ENCODE measurements at regions not wholly inside any gene's neighbourhood (a gene's known extent, or its start where the extent isn't known, plus 50 kb on each side); places are given as distances from the start of the nearest gene placed in this dataset.

GRCh38 chr4:186954509-186954908 lies 230.9 kb upstream of the FAT1 start:
- Histone ChIP-seq H3K27me3 (no peaks in the 10 kb centered on the region), H3K9me3 (no peaks in the 10 kb centered on the region), H3K36me3 (no peaks in the 10 kb centered on the region), H3K27ac (no peak overlapping the region), H3K4me1 (no peaks in the 10 kb centered on the region), H3K4me3 (no peak overlapping the region)
- no peak for DNase-seq (ENCODE audit: low spot score in 2 of 2)
- intact Hi-C loops (cut with DNase I) = no loop called here
- TF ChIP-seq, protein P1, sequence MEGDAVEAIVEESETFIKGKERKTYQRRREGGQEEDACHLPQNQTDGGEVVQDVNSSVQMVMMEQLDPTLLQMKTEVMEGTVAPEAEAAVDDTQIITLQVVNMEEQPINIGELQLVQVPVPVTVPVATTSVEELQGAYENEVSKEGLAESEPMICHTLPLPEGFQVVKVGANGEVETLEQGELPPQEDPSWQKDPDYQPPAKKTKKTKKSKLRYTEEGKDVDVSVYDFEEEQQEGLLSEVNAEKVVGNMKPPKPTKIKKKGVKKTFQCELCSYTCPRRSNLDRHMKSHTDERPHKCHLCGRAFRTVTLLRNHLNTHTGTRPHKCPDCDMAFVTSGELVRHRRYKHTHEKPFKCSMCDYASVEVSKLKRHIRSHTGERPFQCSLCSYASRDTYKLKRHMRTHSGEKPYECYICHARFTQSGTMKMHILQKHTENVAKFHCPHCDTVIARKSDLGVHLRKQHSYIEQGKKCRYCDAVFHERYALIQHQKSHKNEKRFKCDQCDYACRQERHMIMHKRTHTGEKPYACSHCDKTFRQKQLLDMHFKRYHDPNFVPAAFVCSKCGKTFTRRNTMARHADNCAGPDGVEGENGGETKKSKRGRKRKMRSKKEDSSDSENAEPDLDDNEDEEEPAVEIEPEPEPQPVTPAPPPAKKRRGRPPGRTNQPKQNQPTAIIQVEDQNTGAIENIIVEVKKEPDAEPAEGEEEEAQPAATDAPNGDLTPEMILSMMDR (IDR thresholded peaks at IDR 0.05) = no peak

DNA sequence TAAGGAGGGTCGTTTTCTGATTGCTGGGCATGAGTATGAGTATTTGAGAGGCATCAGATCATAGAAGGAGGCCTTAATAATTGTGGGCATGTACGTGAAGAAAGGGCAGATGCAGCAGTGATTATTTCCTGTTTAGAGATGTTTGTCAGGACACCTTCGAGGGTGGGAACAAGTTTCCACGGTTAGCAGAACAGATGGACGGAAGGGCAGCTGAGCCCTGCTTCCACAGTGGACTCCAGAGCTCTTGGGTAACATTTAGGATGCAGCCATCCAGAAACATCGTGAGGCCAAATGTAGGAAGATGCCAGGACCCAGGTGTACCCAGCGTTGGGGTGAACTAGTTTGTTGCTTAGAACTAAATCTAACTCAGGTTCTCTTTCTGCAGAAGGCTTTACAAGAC lies 231.3 kb upstream of the FAT1 start:
- H3K9me3 ChIP-seq = no peaks in the 10 kb centered on the region
- no peaks in the 10 kb centered on the region for H3K4me1 ChIP-seq
- H3K4me3 ChIP-seq = no peak overlapping the region
- intact Hi-C loops (cut with DNase I) = no loop called here
- no peak overlapping the region for H3K27ac ChIP-seq
- no peaks in the 10 kb centered on the region for H3K27me3 ChIP-seq
- TF ChIP-seq, protein P1 (IDR thresholded peaks at IDR 0.05) = no peak
- DNase-seq (ENCODE audit: low spot score in 2 of 2) = no peak
- no peaks in the 10 kb centered on the region for H3K36me3 ChIP-seq

- Histone ChIP-seq H3K4me1 (no peaks in the 10 kb centered on the region), H3K27ac (no peak overlapping the region), H3K4me3 (no peak overlapping the region), H3K9me3 (no peaks in the 10 kb centered on the region), H3K27me3 (no peaks in the 10 kb centered on the region), H3K36me3 (no peaks in the 10 kb centered on the region)
- intact Hi-C loops (cut with DNase I) = no loop called here
- no peak for DNase-seq (ENCODE audit: low spot score in 2 of 2)
- TF ChIP-seq, protein P1 (IDR thresholded peaks at IDR 0.05) = no peak
Measured at GRCh38 chr4:186957952-186958555, 234.4 kb upstream of the FAT1 start.

GRCh38 chr4:186958726-186959350 lies 235.2 kb upstream of the FAT1 start:
- TF ChIP-seq, protein P1 (IDR thresholded peaks at IDR 0.05) = no peak
- Histone ChIP-seq H3K27ac (no peak overlapping the region), H3K36me3 (no peaks in the 10 kb centered on the region), H3K4me3 (no peak overlapping the region), H3K27me3 (no peaks in the 10 kb centered on the region), H3K9me3 (no peaks in the 10 kb centered on the region), H3K4me1 (no peaks in the 10 kb centered on the region)
- DNase-seq (ENCODE audit: low spot score in 2 of 2) = no peak
- intact Hi-C loops (cut with DNase I) = no loop called here

DNA sequence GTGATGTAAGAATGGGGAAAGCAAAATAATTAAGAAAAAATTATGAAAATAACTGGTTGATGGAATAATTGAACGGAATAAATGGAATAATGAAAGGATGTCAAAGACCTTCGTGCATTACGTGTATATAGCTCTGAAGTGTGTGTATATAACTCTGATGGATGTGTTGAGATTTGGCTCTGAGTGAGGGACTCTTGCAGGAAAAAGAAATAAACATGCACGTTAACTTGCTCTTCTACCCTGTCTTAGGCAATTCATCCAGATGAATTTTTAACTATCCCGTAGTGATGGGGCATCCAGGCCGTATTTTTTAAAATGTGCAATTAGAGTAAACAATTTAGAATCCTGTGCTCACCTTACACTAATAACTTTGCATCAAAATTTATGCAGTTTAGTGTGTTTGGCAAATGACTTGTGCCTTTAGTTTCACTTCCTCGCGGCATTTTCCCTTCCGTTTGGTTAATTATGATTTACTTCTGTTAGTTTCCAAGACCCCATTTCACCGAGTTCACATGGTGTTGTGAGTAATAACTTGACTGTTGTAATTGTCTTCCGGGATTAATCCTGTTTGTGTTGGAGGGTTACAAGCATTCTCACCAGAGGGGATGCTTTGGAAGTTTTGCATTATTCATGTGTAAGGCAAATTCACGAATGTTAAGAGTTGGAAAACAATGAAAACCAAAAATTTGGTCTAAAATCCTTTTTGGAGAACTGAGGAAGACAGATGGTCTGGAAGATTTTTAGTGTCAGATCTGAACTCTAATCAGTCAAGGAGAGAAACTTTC lies 256.5 kb upstream of the FAT1 start:
- H3K4me3 ChIP-seq = no peak overlapping the region
- no peaks in the 10 kb centered on the region for H3K36me3 ChIP-seq
- DNase-seq (ENCODE audit: low spot score in 2 of 2) = no peak
- no peaks in the 10 kb centered on the region for H3K27me3 ChIP-seq
- intact Hi-C loops (cut with DNase I) = no loop called here
- TF ChIP-seq, protein P1 (IDR thresholded peaks at IDR 0.05) = no peak
- no peak overlapping the region for H3K27ac ChIP-seq
- H3K4me1 ChIP-seq = no peaks in the 10 kb centered on the region
- no peaks in the 10 kb centered on the region for H3K9me3 ChIP-seq

Measured in ascending aorta (tissue), 2 donors.